HCT116 (cell line): ENCODE measurements at regions not wholly inside any gene's neighbourhood (a gene's known extent, or its start where the extent isn't known, plus 50 kb on each side); places are given as distances from the start of the nearest gene placed in this dataset.

Experiments
- ATAC-seq: fragments of 200-7000 bp; cut with Tn5 transposase; 2 replicates; pipeline ENCODE4 v1.9.1; 2020; ENCODE audit warnings: mild to moderate bottlenecking, moderate library complexity
- BruUV-seq: library from RNA; stranded (reverse); fragments of 400-500 nt; replicated peaks from 2 replicates; lab custom pipeline; 2021; lab: Mats Ljungman, UMichigan
- CTCF ChIA-PET: fragments of 300-600 bp; sonication (Branson Sonifier 250); formaldehyde crosslinking; loops from one replicate; lab custom pipeline; 2021; ENCODE audit warnings: antibody characterized with exemption; lab: Charles Lee
- POLR2A ChIA-PET: fragments of 300-600, 350-600 bp; sonication (Branson Sonifier 250); formaldehyde crosslinking; loops from one replicate; lab custom pipeline; 2021; ENCODE audit warnings: antibody characterized with exemption; lab: Charles Lee
- RAD21 ChIA-PET, 2 experiments: fragments of 300-600 bp; sonication (Branson Sonifier 250); formaldehyde crosslinking; loops; one replicate each; lab custom pipeline; 2023; ENCODE audit warnings: low total read pairs in 2 of 2; ENCODE audit not compliant: uncharacterized antibody in 2 of 2, unreplicated experiment in 2 of 2, low non-redundant PET in 1 of 2; lab: Charles Lee
- DNase-seq: peaks from one replicate; pipeline ENCODE4 v3.0.0-alpha.2; 2010; ENCODE audit warnings: low read depth, low spot score
- H2AFZ ChIP-seq: fragments of 200-600 bp; shearing (Covaris generic), sonication (generic); 2 replicates; pipeline ENCODE4 v1.6.1; 2017; ENCODE audit warnings: low read depth, mixed run types, mixed read lengths, antibody characterized with exemption, low read length; ENCODE audit not compliant: poor library complexity, severe bottlenecking
- H3K27ac ChIP-seq: 2 replicates; pipeline ENCODE4 v1.5.1; 2012; ENCODE audit warnings: low read depth, low read length
- H3K27me3 ChIP-seq: fragments of 200-600 bp; sonication (generic); 2 replicates; pipeline ENCODE4 v1.6.1; 2016; ENCODE audit warnings: mixed run types, low read length, mixed read lengths; ENCODE audit not compliant: insufficient read depth
- H3K36me3 ChIP-seq, 2 experiments: fragments of 200-500 bp in 1 of 2; fragments of 200-600 bp in 1 of 2; sonication (Bioruptor generic) in 1 of 2; sonication (generic) in 1 of 2; 2 replicates each; pipeline versions ENCODE4 v1.5.1 to v1.6.1; 2014 to 2016; ENCODE audit warnings: low read length in 2 of 2, inconsistent platforms in 1 of 2, mixed read lengths in 1 of 2, mixed run types in 1 of 2; ENCODE audit not compliant: insufficient read depth in 2 of 2, control insufficient read depth in 1 of 2
- H3K4me1 ChIP-seq, 2 experiments: fragments of 200-600 bp in 1 of 2; sonication (generic) in 1 of 2; 2 replicates each; pipeline versions ENCODE4 v1.5.1 to v1.6.1; 2012 to 2017; ENCODE audit warnings: low read length in 2 of 2, inconsistent platforms in 1 of 2, mild to moderate bottlenecking in 1 of 2, mixed read lengths in 1 of 2, mixed run types in 1 of 2, moderate library complexity in 1 of 2; ENCODE audit not compliant: insufficient read depth in 2 of 2, control insufficient read depth in 1 of 2
- H3K4me2 ChIP-seq: fragments of 200-600 bp; sonication (generic); 2 replicates; pipeline ENCODE4 v1.6.1; 2017; ENCODE audit warnings: mixed run types, low read length, mixed read lengths
- H3K4me3 ChIP-seq, 2 experiments: fragments of 200-600 bp in 1 of 2; sonication (generic) in 1 of 2; replicated peaks in 1 of 2; 2 replicates each; pipeline ENCODE4 v1.5.1; 2011 to 2016; ENCODE audit warnings: low read length in 2 of 2, control low read depth in 1 of 2, low read depth in 1 of 2, mild to moderate bottlenecking in 1 of 2, mixed read lengths in 1 of 2, mixed run types in 1 of 2
- H3K79me2 ChIP-seq: fragments of 200-600 bp; sonication (generic); 2 replicates; pipeline ENCODE4 v1.6.1; 2017; ENCODE audit warnings: mild to moderate bottlenecking, mixed run types, low read length, moderate library complexity, mixed read lengths; ENCODE audit not compliant: insufficient read depth
- H3K9ac ChIP-seq: fragments of 200-600 bp; sonication (generic); 2 replicates; pipeline ENCODE4 v1.6.1; 2016; ENCODE audit warnings: low read length, mixed read lengths
- H3K9me2 ChIP-seq: fragments of 200-600 bp; sonication (generic), shearing (Covaris generic); 2 replicates; pipeline ENCODE4 v1.6.1; 2017; ENCODE audit warnings: mixed run types, mild to moderate bottlenecking, moderate library complexity; ENCODE audit not compliant: insufficient read depth
- H3K9me3 ChIP-seq, 2 experiments: fragments of 200-500 bp in 1 of 2; fragments of 200-600 bp in 1 of 2; sonication (Bioruptor generic) in 1 of 2; sonication (generic) in 1 of 2; 2 replicates each; pipeline ENCODE4 v1.6.1; 2014 to 2017; ENCODE audit warnings: low read length in 2 of 2, mixed read lengths in 2 of 2, inconsistent platforms in 1 of 2, low read depth in 1 of 2, mild to moderate bottlenecking in 1 of 2, mixed run types in 1 of 2, moderate library complexity in 1 of 2; ENCODE audit not compliant: control insufficient read depth in 1 of 2, insufficient read depth in 1 of 2
- H4K20me1 ChIP-seq: fragments of 200-600 bp; sonication (generic), shearing (Covaris generic); 2 replicates; pipeline ENCODE4 v1.6.1; 2017; ENCODE audit warnings: mixed run types, mild to moderate bottlenecking, moderate library complexity; ENCODE audit not compliant: insufficient read depth
- CBX3 ChIP-seq: IDR thresholded peaks from 2 replicates; pipeline ENCODE4 v1.6.1; 2012; ENCODE audit warnings: low read depth
- EGR1 ChIP-seq: IDR thresholded peaks from 2 replicates; pipeline ENCODE4 v1.6.1; 2012; ENCODE audit warnings: low read depth
- ELF1 ChIP-seq: IDR thresholded peaks from 2 replicates; pipeline ENCODE4 v1.6.1; 2012; ENCODE audit warnings: low read depth, borderline replicate concordance
- EZH2 ChIP-seq: fragments of 200-600 bp; sonication (generic); IDR thresholded peaks from 2 replicates; pipeline ENCODE4 v1.6.1; 2017; ENCODE audit warnings: antibody characterized with exemption, mixed run types
- EZH2phosphoT487 ChIP-seq: fragments of 200-600 bp; IDR thresholded peaks from 2 replicates; pipeline ENCODE4 v1.6.1; 2018; ENCODE audit warnings: antibody characterized with exemption, borderline replicate concordance
- JUND ChIP-seq: IDR thresholded peaks from 2 replicates; pipeline ENCODE4 v1.6.1; 2012
- POLR2AphosphoS5 ChIP-seq: IDR thresholded peaks from 2 replicates; pipeline ENCODE4 v1.6.1; 2011; ENCODE audit warnings: mild to moderate bottlenecking, low read depth, low read length, moderate library complexity
- RAD21 ChIP-seq: IDR thresholded peaks from 2 replicates; pipeline ENCODE4 v1.6.1; 2012; ENCODE audit warnings: low read depth, mild to moderate bottlenecking
- SP1 ChIP-seq: IDR thresholded peaks from 2 replicates; pipeline ENCODE4 v1.6.1; 2012; ENCODE audit warnings: low read depth
- SRF ChIP-seq: IDR thresholded peaks from 2 replicates; pipeline ENCODE4 v1.6.1; 2012; ENCODE audit warnings: low read depth
- TCF7L2 ChIP-seq: IDR thresholded peaks from 2 replicates; pipeline ENCODE4 v1.7.0; 2011; ENCODE audit warnings: borderline replicate concordance, inconsistent platforms; ENCODE audit not compliant: insufficient read depth, insufficient read length; ENCODE audit errors: extremely low read depth
- YY1 ChIP-seq: IDR thresholded peaks from 2 replicates; pipeline ENCODE4 v1.6.1; 2011; ENCODE audit warnings: low read length, low read depth, moderate library complexity, mild to moderate bottlenecking; ENCODE audit not compliant: insufficient replicate concordance; ENCODE audit errors: extremely low read depth
- ZFX ChIP-seq: fragments of 450-650 bp; IDR thresholded peaks from 2 replicates; pipeline ENCODE4 v1.6.1; 2017
- ZNF274 ChIP-seq: fragments of 200-500 bp; sonication (Bioruptor generic); IDR thresholded peaks from 2 replicates; pipeline ENCODE4 v1.6.1; 2014; ENCODE audit warnings: mild to moderate bottlenecking, low read depth, low read length, inconsistent platforms
- intact Hi-C: fragments of 100-400 bp; cut with micrococcal nuclease; formaldehyde crosslinking; loops from 2 replicates; pipeline ENCODE4 v1.10.0; 2022
- TF ChIP-seq, protein P1 (sequence below): IDR thresholded peaks from 2 replicates; pipeline ENCODE4 v1.6.1; 2012
- TF ChIP-seq, protein P2 (sequence below): IDR thresholded peaks from 2 replicates; pipeline ENCODE4 v1.6.1; 2012; ENCODE audit warnings: low read depth

DNA sequence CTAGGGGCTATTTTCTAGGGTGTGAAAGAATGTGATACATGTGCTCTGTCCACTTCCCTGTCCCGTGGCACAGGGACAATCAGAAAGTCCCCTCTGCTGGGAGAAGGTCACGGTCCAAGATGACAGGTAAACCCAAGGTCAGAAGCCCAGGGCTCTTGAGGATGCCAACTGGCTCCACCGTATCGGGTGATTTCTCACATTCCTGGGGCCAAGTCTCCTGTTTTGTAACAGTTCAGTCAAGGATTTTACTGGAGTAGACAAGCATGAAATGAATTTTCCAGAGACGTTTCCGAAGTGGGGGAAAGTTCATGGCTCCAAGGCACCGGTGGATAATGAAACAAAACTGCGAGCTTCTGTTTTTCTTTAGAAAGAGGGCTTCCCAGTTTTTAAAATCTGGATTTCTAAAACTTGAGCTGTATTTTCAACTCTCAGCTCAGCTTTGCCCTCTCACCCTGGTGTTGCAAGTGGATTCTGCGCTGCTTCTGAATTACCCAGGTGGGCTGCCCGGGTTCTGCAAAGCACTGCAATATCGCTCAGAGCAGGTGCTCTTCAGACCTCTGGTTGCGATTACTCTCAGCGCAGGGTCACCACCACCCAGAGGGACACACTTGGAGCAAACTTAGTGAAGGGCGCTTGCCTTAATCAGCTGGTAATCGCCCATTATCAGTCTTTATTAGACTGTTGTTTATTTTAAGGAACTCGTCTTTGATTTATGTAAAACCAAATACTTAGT, 64.4 kb upstream of the TMEM170B start (continued):
- TF ChIP-seq RAD21 (no peak), EZH2phosphoT487 (no peak), CBX3 (no peak), EZH2 (no peak), EGR1 (no peak), TCF7L2 (no peak), ZFX (no peak), SP1 (no peak)
- TF ChIP-seq, protein P1, sequence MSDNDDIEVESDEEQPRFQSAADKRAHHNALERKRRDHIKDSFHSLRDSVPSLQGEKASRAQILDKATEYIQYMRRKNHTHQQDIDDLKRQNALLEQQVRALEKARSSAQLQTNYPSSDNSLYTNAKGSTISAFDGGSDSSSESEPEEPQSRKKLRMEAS, result no peak
- TF ChIP-seq, protein P2, sequence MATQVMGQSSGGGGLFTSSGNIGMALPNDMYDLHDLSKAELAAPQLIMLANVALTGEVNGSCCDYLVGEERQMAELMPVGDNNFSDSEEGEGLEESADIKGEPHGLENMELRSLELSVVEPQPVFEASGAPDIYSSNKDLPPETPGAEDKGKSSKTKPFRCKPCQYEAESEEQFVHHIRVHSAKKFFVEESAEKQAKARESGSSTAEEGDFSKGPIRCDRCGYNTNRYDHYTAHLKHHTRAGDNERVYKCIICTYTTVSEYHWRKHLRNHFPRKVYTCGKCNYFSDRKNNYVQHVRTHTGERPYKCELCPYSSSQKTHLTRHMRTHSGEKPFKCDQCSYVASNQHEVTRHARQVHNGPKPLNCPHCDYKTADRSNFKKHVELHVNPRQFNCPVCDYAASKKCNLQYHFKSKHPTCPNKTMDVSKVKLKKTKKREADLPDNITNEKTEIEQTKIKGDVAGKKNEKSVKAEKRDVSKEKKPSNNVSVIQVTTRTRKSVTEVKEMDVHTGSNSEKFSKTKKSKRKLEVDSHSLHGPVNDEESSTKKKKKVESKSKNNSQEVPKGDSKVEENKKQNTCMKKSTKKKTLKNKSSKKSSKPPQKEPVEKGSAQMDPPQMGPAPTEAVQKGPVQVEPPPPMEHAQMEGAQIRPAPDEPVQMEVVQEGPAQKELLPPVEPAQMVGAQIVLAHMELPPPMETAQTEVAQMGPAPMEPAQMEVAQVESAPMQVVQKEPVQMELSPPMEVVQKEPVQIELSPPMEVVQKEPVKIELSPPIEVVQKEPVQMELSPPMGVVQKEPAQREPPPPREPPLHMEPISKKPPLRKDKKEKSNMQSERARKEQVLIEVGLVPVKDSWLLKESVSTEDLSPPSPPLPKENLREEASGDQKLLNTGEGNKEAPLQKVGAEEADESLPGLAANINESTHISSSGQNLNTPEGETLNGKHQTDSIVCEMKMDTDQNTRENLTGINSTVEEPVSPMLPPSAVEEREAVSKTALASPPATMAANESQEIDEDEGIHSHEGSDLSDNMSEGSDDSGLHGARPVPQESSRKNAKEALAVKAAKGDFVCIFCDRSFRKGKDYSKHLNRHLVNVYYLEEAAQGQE, result no peak

DNA sequence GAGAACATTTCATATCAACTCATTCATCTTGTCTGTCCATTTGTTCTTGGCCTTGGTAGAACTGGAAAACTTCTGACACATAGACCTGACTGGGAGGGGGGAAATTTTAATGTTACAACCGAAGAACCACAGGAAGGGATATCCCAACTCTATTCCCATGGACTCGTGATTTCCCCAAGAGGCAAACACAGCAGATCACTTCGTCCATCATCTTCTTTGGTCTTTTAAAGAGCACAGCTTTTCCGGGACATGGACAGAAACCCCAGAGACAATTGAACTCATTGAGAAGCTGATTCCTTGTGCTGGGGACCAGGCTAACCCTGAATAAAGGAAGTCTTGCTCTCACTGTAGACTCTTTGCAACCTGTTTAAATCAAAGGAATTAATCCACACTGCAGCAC, 66.3 kb upstream of the TMEM170B start:
- Histone ChIP-seq H4K20me1 (no peaks in the 10 kb centered on the region), H3K27ac (no peak overlapping the region)
- TF ChIP-seq POLR2AphosphoS5 (no peak), ELF1 (no peak), SRF (no peak), EZH2 (no peak), JUND (no peak), ZFX (no peak), ZNF274 (no peak), TCF7L2 (no peak), EGR1 (no peak), YY1 (no peak), SP1 (no peak)
- TF ChIP-seq, protein P2, result no peak

More for the DNA sequence above, 66.3 kb upstream of the TMEM170B start:
- ChIA-PET POLR2A (no interaction called here), RAD21 (no interaction called here), CTCF (no interaction called here)
- Histone ChIP-seq H3K4me2 (no peak overlapping the region), H3K36me3 (no peaks in the 10 kb centered on the region), H3K79me2 (no peaks in the 10 kb centered on the region), H3K9me2 (no peaks in the 10 kb centered on the region), H2AFZ (no peak overlapping the region), H3K9ac (no peak overlapping the region), H3K4me3 (no peak overlapping the region), H3K27me3 (peaks cover 3% of the 10 kb centered on the region; the same call in 1 of the 2 replicates), H3K4me1 (no peaks in the 10 kb centered on the region), H3K9me3 (no peaks in the 10 kb centered on the region)
- DNase-seq, result no peak
- no TSS peak for BruUV-seq
- intact Hi-C loops, result no loop called here
- no peak for ATAC-seq
